ENCODE measurements at regions not wholly inside any gene's neighbourhood (a gene's known extent, or its start where the extent isn't known, plus 50 kb on each side); places are given as distances from the start of the nearest gene placed in this dataset.

- TF ChIP-seq SIN3A (IDR thresholded peaks at IDR 0.05; ENCODE audit: borderline replicate concordance, low read depth, low read length) (no peak), MXI1 (IDR thresholded peaks at IDR 0.05; ENCODE audit: low read depth, low read length) (no peak), CTCF (IDR thresholded peaks at IDR 0.05) (no peak), REST (IDR thresholded peaks at IDR 0.05; ENCODE audit: low read depth, low read length) (no peak), RAD21 (IDR thresholded peaks at IDR 0.05; ENCODE audit: low read length) (no peak), JUND (IDR thresholded peaks at IDR 0.05) (no peak), TAF1 (IDR thresholded peaks at IDR 0.05; ENCODE audit: borderline replicate concordance, low read depth, low read length) (no peak), USF1 (IDR thresholded peaks at IDR 0.05; ENCODE audit: borderline replicate concordance, low read depth) (no peak), MAX (IDR thresholded peaks at IDR 0.05; ENCODE audit: low read depth) (no peak), EP300 (IDR thresholded peaks at IDR 0.05; ENCODE audit: borderline replicate concordance in 1 of 2, low read depth in 1 of 2, low read length in 1 of 2) (no peak)
Observed at GRCh38 chr7:48748081-48748833, 176.1 kb upstream of the CDC14C start.

All from SK-N-SH (cell line).